ENCODE measurements at regions not wholly inside any gene's neighbourhood (a gene's known extent, or its start where the extent isn't known, plus 50 kb on each side); places are given as distances from the start of the nearest gene placed in this dataset.

- no peaks in the 10 kb centered on the region for H3K27me3 ChIP-seq (ENCODE audit: control insufficient read depth, insufficient read depth, low read length)
- H4K20me1 ChIP-seq (ENCODE audit: insufficient read depth, low read length) = no peaks in the 10 kb centered on the region
- H4K91ac ChIP-seq (ENCODE audit: insufficient read depth, low read depth, low read length) = no peak overlapping the region
- no peak overlapping the region for H3K23ac ChIP-seq (ENCODE audit: low read depth, low read length)
- in situ Hi-C loops (cut with MboI; ENCODE audit: low sequenced_read_pairs) (no loop called here), dilution Hi-C loops (cut with HindIII; ENCODE audit: low sequenced_read_pairs, unreplicated experiment) (no loop called here), intact Hi-C loops (cut with micrococcal nuclease) (no loop called here)
- no peaks in the 10 kb centered on the region for H3K4me1 ChIP-seq (ENCODE audit: control insufficient read depth, insufficient read depth, low read length)
- TF ChIP-seq CEBPB (IDR thresholded peaks at IDR 0.05; ENCODE audit: low read depth, low read length) (peak; percentile 72), CTCF (conservative IDR thresholded peaks at IDR 0.05; ENCODE audit: low read depth, low read length) (no peak)
- H2AK9ac ChIP-seq (replicated peaks; ENCODE audit: low read depth, low read length, poor library complexity) = no peak overlapping the region
- CTCF ChIA-PET = no interaction called here
- ATAC-seq (ENCODE audit: low read depth) (no peak), DNase-seq (no peak)
- no peak overlapping the region for H3K56ac ChIP-seq (ENCODE audit: extremely low read depth, insufficient read depth, low read length)
- no peak overlapping the region for H3K14ac ChIP-seq (replicated peaks; ENCODE audit: low read depth, low read length)
- H4K5ac ChIP-seq (ENCODE audit: low read depth, low read length) = no peak overlapping the region
- H3K9ac ChIP-seq (ENCODE audit: low read depth, low read length) = no peak overlapping the region
- no peaks in the 10 kb centered on the region for H3K79me1 ChIP-seq (ENCODE audit: low read depth in 1 of 2, low read length in 2 of 2)
- H3K36me3 ChIP-seq (ENCODE audit: control insufficient read depth, insufficient read depth, low read length) = no peaks in the 10 kb centered on the region
- H4K8ac ChIP-seq (ENCODE audit: low read depth in 2 of 2, low read length in 2 of 2) = no peak overlapping the region
- H3K4ac ChIP-seq (ENCODE audit: low read depth, low read length) = no peak overlapping the region
- H2AFZ ChIP-seq (replicated peaks; ENCODE audit: low read length, poor library complexity) = no peak overlapping the region
- POLR2A ChIA-PET (ENCODE audit: unreplicated experiment) = no interaction called here
- H2BK20ac ChIP-seq (ENCODE audit: low read depth, low read length) = no peak overlapping the region
- no CpG with 5 or more reads among the region's 4 CpGs for WGBS, 2 experiments (ENCODE audit: extremely low coverage in 2 of 2, insufficient read length in 1 of 2)
- BruUV-seq (replicated peaks) = no TSS peak
- no peak overlapping the region for H3K18ac ChIP-seq (ENCODE audit: low read depth, low read length)
- no peak overlapping the region for H3K4me2 ChIP-seq (ENCODE audit: low read depth, low read length)
- no peak overlapping the region for H3K4me3 ChIP-seq (ENCODE audit: insufficient read depth, low read depth, low read length)
- no peak overlapping the region for H2BK120ac ChIP-seq (ENCODE audit: low read depth, low read length)
- no peaks in the 10 kb centered on the region for H3K9me1 ChIP-seq (ENCODE audit: insufficient read depth, low read length)
- H2AK5ac ChIP-seq (ENCODE audit: low read depth, low read length) = no peak overlapping the region
- H3K27ac ChIP-seq (ENCODE audit: insufficient read depth, low read length) = no peak overlapping the region
- no peak overlapping the region for H2BK15ac ChIP-seq (ENCODE audit: low read depth, low read length)
- no peak overlapping the region for H2BK5ac ChIP-seq (ENCODE audit: low read depth, low read length, poor library complexity, severe bottlenecking)
- 0 out of 2 replicates have a peak, but pooled peaks cover 3% of the 10 kb centered on the region for H3K9me3 ChIP-seq (ENCODE audit: control insufficient read depth, insufficient read depth, low read length)
Measured at GRCh38 chr5:155430192-155430591, 416.6 kb downstream of the KIF4B start.
